T-helper 1 cell (primary cell): ENCODE measurements at regions not wholly inside any gene's neighbourhood (a gene's known extent, or its start where the extent isn't known, plus 50 kb on each side); places are given as distances from the start of the nearest gene placed in this dataset.

Experiments
- DNase-seq, 5 donors: peaks; one replicate each; pipeline ENCODE4 v3.0.0-alpha.2; 2012 to 2020

DNA sequence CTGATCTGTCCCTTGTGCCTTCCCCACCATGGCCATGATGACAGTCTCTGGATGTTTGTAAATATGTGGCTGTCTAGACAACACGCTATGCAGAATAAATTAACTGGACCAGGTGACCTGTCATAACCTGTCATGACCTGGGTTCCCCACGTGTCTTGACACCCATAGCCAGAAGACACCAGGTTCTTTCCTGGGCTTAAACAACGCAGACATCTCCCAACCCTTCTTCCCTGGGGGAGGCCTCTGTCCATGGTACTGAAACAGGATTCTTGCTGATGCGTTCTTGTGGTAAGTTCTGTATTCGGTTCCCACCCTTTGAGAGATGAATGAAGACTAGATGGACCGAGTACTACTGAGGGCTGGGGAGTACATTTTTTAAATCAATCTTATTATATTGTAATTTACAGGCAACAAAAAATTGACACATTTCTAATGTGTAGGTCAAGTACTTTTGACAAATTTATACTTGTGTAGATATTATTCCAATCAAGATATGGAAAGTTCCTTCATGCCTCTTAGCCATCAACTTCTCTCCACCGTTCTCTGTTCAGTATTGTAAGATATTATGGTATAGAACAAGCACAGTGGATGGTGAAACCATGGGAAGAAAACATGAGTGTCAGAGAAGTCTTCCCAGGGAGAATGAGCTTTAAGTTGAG is 738.8 kb downstream of the PTPRU start:
- DNase-seq: no peak

DNA sequence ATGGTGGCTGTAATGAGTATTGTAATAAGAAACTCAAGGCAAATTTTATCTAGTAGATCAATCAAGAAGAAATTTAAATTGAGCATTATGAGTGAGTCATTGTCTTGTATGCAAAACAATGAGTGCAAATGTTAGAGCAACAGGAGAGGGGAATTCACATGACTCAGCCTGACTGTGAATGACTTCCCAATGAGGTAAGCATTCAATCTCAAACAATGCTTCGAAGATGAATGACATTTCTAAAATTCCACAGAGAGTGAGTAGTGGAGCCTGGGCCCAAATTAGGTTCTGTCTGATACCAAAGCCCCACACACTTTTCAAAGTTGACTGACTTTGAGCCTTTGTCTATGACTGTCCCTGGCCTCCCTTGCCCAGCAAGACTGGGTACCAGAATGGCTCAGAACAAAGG is 738.0 kb downstream of the PTPRU start:
- no peak for DNase-seq

DNA sequence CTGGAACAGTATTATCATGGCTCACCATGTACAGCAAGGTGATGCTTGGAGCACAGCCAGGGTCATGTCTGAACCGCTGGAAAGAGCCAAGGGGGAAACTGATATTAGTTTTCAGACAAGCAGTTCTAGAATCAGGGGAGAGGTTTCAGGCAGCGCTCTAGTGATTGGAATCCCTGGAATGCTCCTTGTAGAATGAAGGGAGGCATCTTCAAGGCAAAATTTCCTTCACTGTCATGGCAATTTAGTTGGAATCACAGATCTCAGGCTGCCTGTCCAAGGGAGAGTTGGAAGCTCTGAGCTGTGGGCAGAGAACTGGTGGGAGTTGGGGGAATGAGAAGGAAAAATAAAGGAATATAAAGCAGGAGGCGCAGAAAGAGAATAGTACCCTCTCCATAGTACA is 737.1 kb downstream of the PTPRU start:
- no peak for DNase-seq

DNA sequence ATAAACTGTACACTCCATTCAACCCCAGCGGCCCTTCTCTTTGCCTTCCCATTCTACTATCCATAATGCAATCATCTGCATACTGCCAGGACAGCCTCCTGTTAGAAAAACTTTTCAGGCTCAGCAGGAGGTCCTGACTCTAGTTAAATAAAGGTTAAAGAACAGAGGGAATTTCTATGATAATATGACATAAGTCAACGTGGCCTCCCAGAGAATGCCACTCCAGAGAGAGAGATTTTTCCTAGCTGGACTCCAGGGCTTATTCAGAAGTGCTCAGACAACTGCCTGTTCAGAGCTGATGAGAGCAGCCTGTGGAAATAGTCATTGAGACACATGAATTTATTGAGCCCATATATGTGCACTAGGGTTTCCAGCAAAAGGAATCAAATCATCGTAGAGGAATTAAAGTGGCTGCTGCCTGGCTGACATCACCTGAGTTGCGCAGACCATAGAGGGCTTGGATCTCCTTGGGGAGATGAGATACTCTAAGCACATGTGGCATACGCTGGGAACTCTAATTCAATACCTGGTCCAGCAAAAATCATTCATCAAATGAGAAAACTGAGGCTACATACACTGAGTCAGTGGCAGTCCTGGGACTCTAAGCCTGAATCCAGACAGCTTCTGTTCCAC is 736.2 kb downstream of the PTPRU start:
- no peak for DNase-seq

DNA sequence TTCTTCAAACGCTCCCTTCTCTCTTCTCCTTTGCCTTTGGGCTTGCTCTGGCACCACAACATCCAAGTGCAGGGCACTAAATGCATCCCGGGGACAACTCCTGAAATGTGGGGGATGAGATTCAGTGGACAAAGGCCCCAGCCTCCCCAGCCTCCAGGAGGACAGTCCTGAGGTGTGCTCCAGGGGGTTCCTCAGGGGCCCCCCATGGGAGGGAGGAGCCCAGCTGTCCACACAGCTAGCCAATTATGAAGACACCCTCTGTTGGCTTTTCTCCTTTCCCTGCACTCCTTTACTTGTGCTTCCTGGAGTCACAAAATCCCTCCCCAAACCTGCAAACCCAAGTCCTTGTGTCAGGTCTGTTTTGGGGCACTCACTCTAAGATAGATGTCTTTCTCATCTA is 735.4 kb downstream of the PTPRU start:
- no peak for DNase-seq

DNA sequence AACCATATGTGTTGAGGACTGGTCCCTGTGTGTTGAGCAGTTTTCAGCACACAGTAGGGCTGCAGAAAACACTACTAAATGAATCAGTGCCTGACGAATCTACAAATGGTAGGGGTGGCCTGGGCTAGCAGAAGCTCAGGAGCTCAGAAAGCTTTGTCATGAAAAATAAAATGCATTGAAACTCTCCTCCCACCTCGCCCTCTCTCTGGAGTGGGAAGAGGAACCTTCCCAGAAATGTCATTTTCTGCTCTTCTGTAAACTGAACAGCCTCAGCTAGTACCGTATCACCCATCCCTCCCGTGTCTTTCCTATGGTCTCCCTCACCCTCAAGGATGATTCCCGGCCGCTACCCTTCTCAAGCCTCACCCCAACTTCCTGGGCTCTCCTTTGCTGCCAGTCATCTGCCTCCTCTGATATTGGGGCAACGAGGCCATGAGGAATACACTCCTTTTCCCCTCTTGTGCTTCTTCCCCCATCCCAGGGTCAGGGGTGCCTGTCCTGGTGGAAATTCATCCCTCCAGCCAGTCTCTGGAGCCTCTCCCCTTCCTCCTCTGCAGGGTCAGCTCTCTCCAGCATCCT is 734.5 kb downstream of the PTPRU start:
- DNase-seq: no peak

DNA sequence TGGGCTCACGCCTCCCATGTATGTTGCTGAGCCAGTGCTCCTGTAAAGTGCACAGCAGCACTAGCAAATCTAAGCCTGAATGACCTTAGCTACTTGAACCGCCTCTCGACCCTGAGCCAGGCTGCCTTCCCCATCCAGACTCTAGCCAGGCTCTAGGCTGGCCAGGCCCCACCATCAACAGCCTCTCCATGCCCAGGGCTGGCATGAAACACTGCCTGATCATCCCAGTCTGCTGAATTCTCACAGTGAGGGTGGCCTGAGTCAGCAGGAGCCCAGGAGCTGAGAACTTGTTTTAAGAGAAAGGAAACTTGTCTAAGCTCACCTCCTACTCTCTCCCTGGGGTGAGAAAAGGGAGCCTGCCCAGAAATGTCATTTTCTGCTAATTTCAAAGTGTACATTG is 733.3 kb downstream of the PTPRU start:
- DNase-seq: no peak

DNA sequence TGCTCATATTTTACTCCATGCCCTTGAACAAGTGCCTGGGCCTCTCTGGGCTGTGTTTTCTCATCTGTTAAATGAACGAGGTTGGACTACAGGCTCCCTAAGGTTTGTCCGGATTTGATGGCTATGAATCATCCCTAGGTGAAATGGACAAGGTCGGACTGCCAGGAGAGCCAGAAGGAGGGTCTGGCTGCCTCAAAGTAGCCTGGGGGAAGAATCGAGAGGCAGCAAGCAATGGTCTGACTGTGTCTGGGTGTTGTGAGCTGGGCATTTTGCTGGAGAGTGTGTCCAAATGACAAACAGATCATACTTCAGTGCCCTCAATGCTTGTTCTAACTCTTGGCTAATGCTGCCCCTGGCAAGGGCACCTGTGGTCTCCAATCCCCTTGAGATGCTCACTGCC is 730.9 kb downstream of the PTPRU start:
- DNase-seq: no peak

DNA sequence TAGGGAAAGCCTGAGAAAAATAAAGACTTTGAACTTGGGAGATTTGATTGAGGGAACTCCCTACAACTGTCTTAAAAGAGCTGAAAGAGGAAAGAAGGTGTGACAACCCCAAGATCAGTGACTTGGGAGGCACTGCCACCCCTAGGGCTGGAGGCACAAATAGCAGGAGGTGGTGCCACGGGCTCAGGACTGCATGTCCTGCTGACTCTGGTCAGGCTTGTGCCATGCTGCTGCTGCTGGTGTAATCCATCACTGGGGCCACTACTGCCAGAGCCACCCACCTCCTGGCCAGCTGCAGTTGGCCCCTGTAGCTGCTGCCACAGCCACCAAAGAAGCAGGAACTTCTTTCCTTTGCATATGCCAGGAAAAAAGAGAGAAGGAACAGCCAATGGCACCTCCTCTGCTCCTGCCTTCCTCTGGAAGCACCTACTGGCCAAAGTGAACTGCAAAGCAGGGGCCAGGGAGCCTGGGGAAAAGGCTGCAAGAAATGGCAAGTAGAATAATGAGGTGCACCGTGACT is 730.3 kb downstream of the PTPRU start:
- no peak for DNase-seq

DNA sequence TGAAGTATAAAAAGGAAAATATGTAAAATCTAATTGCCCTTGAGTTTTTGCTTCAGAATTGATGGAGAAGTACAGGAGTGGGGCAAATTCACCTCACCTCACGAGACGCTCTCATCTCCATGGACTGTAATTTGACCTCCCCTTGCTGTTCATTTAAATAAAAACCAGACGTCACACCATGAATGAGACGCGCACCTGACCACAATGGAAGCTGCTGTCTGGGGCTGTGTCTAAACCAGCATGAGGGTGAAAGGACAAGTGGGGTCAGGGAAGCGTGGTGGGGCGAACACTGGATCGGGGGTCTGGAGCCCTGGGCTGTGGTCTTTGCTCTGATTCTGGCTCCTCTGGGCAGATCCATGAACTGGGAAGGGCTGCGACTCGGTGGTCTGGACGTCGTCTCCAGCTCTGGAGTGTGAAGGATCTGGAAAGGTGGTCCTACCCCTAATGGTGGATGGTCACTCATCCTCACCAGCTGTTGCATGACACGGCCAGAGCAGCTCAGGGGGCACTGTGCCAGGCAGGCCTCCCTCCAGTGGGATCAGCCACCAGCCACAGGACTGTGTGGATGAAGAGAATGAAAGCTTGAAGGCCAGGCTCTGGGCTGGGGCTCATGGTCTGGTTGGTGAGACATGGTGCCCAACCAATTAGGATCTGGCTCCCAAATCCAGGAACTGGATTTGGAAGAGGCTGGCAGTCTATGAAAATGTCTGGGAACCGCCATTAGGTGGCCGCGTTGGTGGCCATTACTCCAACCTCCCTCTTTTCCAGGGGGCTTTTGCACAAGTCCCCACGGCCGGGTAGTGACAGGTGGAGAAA is 728.6 kb downstream of the PTPRU start:
- no peak for DNase-seq

DNA sequence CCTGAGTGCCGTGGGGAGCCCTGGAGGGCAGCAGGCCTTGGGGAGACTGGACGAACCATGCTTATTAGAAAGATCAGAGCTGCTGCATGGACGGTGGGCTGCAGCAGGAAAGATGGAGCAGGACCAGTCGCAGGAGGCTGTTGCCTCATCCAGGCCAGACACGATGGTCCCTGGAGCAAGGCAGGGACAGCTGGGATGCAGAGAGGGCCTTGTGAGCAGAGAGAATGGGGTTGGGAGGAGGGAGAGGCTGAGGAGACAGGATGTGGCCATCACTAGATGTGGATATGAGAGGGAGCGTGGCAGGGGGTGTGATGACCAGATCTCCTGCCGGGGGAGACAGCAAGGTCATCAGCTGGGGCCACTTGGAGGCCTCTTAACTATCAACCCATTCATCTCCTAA is 727.6 kb downstream of the PTPRU start:
- DNase-seq: no peak

DNA sequence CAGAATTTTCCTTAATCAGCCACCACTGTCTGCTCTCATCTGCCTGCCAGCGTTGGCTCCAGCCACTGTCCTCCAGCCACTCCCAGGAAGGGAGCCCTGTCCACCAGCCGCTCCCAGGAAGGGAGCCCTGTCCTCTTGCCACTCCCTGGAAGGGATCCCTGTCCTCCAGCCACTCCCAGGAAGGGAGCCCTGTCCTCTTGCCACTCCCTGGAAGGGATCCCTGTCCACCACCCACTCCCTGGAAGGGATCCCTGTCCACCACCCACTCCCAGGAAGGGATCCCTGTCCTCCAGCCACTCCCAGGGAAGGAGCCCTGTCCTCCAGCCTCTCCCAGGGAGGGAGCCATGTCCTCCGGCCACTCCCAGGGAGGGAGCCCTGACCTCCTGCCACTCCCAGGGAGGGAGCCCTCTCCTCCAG is 726.5 kb downstream of the PTPRU start:
- DNase-seq: no peak

DNA sequence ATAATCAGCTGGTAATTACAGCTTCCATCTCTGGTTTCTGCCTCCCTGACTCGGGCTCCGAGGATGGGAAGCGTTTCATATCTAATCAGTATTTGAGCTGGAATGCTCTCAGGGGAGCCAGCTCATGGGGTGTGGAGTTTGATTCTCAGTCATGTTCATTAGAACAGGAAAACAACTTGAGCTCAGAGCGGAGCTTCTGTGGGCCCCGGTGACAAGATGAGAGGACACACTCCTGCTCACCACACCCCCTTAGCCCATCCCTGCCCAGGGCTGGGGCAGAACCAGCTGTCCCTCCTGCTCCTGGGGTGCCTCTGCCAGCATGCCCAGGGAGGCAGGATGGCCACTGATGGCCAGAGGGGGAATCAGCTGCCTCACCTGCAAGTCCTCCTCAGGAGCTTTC is 726.0 kb downstream of the PTPRU start:
- no peak for DNase-seq

DNA sequence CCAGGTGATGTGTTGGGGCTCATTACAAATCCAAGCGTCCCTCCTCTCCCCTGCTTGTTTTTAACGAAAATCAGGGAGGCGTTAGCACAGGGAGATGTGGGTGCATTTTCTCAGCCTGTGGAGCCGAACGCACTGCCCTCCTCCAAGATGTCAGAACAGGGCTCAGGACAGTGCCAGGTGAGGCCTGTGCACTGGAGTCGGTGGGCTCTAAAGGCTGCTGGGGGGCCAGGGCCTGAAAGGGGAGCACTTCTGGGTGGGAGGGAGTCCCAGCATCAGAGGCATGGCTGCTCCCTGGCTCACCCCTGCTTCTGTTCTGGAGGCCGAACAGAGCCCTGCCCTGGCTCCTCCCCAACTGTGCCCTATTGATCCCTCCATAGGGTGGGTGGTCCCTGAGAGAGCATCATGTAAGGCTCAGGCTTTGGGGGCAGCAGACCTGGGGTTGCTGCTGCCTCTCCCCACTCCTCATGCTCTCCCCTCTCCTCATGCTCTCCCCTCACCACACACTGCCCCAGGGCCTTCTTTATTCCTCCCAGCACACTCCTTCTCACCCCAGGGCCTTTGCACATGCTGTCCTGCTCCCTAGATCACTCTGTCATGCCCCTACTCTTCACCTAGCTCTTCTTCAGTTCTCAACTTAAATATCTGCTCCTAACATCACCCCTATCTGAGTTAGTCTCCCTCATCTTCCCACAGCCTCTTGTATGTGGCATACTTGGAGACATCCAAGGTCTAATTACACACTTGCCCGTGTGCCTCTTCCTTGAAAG is 725.2 kb downstream of the PTPRU start:
- DNase-seq: no peak

DNA sequence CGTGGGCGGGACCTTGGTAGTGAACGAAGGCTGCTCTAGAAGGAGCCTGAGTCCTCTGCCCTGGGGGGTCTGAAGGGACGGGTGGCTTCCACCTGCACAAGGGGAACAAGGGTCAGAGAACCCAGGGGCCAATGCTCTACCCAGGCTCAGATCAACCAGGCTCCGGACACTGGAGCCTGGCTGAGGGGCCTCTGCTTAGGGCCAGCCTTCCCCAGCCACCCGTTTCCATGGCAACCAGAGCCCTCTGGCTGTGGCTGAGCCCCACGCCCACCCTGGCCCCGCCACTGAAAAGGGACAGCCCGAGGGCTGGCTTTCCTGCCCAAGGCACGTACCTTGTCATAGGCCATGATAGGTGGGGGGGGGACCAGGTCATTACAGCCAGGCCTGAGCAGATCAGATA is 724.6 kb downstream of the PTPRU start:
- DNase-seq: no peak

DNA sequence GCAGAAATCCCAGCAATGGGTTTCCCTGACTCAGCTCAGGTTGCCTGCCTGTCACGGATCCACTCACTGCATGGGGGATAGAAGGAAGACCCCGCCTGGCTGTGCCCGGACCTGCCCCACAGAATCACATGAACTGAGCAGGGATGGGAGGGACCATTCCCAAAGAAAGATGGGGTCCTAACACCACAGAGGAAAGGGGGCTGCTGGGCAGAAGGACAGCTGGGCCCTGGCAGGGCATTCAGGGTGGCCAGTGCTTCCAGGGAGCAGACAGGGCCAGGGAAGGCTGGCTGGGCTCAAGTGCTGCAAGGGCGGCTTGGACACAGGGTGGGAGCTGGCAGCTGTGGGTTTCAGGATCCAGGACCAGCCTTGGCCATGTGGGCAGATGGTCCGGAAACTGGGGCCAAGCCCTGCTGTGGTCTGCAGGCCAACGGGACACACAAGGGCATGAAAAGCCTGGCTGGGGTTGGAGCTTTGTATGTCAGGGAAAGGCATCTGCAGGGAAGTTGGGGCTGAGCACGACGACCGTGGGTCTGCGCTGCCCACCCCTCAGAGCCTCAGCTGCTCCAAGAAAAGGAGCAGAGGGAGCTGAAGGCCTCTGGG is 723.9 kb downstream of the PTPRU start:
- no peak for DNase-seq

DNA sequence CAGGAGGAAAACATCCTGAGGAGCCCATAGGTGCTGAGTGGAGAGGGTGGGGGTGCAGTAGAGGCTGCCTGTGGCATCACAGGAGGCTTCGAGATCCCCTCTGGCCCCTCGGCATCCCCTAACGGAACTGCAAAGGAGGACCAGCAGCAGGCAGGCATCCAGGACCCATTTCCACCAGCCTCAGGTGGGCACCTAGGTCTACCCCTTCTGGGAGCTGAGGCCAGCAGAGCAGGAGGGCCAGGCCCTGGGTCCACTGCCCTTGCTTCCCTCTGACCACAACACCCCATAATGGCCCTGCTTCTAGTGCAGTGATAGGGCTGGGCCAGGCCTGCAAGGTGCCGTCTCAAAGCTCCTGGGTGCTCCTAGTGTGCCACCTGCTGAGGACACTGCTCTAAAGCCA is 723.0 kb downstream of the PTPRU start:
- no peak for DNase-seq

DNA sequence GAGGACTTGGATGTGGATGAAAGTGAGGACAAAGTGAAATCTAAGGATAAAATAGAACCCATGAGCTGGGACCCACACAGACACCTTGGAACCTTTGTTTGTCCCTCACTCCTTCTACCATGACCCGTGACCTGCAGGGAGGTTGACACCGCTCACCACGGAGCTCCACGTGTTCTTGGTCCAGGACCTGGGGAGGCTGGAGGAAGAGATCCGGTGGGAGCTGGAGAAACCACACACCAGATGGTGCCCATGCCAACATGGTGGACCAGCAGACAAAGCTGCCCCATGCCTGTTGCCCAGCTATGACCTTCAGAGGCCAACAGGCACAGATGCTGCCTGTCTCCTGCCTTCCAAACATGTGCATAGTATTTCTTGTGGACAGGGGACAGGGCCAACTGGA is 721.9 kb downstream of the PTPRU start:
- no peak for DNase-seq

DNA sequence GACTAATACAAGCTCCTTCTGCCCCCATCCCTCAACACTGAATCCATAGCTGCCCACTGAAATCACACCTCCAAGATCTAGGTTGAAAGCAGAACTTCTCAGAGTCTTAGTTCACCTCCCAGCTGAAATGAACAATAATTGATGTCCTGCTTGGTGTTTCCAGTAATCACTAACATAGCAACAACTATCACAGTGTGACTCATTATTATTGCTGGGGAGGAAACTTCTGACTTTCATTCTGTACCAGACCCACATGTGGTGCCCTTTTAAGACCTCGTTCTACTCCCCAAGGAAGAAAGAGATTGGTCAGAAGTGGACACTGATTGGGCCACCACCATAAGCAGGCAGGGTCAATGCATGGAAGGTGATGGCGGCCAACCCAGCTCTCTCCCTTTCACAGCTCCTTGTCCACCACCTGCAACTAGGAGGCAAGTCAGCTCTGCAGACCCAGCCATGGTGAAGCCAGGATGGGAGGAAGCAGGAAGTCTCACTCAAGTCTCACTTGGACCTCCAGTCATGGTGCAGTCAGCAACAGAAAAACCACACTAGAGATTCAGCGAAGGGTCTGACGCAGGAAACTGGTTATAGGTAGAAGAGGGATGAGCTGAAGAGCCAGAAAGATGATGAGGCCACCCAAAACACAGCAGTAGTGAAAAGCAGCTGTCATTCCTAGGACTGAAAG is 720.2 kb downstream of the PTPRU start:
- DNase-seq: no peak

DNA sequence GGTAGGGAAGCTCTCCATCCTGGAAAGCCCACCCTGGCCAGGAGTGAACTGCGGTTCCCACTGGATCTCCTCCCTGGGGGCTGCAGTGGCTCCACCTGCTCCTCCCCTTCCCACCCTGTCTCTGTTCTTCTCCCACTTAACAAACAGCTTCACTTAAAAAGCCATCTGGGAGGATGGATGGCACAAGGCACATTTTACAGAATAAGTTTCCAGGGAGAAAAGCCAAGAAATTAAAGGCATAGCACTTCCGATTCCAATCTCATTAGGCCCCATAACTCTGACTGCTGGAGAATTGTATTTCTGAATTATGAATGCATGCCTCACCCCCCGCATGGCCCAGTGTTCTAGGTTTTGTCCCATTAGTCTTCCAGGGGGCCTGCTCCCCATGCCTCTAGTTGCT is 718.3 kb downstream of the PTPRU start:
- no peak for DNase-seq

DNA sequence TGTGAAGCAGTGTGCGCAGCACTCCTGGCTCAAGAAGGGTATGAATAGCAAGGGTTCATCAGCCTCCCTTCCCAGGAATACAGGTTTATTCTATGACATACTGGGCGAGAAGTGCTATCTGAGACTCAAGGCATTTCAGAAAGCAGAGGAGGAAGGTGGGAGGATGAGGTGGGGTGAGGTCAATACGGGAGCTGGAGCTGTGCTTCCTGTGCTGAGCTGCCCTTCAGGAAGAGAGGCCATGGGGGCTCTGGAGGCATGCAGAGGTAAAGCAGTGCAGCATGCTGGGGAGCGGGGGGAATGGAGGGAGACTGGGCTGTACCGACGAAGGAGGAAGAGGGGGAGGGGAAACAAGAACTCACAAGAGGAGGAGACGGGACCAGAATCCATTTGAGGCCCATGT is 717.6 kb downstream of the PTPRU start:
- no peak for DNase-seq

DNA sequence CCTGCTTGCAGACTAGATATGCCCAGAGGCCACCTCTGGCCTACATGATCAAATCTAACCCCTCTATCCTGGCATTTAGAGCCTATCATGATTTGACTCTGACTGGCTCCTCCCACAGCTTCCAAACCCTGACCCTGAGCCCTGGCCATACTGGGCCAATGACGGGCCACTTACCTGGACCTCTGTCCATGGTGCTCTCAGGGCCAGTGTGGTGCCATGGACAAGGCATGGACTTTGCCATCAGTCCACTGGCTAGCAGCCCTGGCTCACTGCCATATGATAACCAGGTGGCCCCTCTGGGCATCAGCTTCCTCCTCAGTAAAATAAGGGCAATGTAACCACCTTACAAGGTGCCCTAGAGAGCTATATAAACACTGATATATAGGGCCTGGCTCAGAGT is 713.4 kb downstream of the PTPRU start:
- DNase-seq: no peak
